ENCODE measurements at regions not wholly inside any gene's neighbourhood (a gene's known extent, or its start where the extent isn't known, plus 50 kb on each side); places are given as distances from the start of the nearest gene placed in this dataset.
A peak's percentile ranks its signal among the peaks of the same experiment; 100 is the strongest.

- DNase-seq (ENCODE audit: low read depth), result no peak
These were observed 52.8 kb upstream of the DHX15 start for GRCh38 chr4:24637173-24637572.

DNA sequence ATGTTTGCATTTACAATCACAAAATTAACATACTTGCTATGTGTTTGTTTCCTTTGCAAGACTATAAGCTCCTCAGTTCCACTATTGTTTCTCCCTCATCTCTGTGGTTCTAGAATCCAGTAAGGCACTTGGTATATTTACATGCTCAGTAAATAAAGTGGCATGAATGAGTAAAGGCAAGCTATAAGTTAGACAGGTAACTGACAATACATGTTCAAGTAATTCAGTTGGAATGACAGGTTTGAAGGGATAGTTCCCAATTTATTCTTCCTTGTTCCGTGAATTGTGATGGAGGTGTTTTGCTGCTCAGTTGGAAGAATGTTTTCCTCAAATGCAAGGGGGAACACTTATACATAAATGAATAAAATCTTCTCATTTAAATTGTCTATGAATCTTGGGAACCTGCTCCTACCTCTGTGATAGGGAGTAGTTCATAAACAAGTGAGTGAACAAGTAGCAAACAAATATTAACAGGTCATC, 54.1 kb upstream of the DHX15 start:
- DNase-seq (ENCODE audit: low read depth), result no peak

DNA sequence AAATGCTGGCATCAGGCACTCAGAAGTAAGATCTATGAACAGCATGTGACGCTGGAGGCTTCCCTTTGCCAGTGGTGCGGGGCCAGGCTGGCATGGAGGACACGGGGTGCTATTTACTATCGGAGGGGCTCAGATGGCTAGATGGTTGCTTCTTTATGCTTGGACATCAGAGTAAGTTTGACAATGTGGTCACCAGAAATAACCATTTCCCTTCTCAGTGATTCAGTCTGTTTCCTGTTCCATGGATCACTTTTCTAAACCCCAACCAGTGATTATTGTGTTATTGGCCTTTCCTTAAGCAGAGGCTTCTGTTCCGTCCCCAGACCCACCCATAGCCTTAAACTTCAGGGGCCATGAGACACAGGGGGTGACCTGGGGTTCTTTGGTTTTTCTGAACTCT, 55.4 kb upstream of the DHX15 start:
- no peak for DNase-seq (ENCODE audit: low read depth)

DNA sequence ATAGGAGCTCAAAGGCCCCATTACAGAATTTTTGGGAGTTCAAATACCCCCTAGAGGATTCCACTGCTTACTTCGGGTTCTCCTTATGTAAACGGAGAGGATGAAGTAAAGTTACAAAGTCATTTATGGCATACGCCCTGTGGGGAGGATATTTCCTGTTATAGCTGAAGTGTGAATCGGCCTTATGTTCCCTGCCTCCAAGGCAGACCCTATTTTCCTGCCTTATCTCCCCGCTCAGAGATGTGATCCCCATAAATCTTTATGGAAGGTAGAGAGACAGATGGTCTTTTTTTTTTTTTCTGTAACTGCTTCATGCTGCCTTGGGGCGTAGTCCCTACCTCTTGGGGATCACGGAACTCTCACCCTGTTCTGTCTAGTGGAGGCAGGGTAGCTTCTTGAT, 56.0 kb upstream of the DHX15 start:
- DNase-seq (ENCODE audit: low read depth), result no peak

DNA sequence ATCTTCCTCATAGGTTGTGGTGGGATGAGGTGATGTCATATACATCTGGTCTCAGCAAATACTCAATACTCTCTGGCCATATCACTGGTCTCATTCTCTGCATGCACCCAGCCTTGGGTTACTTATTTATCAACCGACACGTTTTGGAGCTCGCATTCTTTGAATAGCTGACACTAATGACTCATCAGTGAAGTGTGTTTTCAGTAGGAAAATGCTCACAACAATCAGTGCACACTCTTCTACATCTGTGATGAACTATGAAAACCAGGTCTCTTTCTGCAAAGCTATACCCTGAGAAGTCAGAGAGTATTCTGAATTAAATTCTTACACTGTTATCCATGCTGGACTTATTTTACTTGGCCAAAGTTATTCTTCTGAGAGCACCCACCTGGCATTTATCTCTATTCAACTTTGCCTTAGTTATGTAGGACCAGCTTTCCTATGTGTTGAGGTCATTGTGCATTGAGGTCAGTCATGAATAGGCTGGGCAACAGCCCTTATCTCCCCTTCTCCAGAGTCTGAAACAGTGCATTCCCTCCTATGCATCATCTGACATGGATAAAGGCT, 58.7 kb upstream of the DHX15 start:
- DNase-seq (ENCODE audit: low read depth), result no peak

- DNase-seq (ENCODE audit: low read depth), result peak; percentile 49
These were observed 59.6 kb upstream of the DHX15 start for GRCh38 chr4:24643774-24644520.

- no peak for DNase-seq (ENCODE audit: low read depth)
These were observed 60.8 kb upstream of the DHX15 start for GRCh38 chr4:24644983-24645764.

DNA sequence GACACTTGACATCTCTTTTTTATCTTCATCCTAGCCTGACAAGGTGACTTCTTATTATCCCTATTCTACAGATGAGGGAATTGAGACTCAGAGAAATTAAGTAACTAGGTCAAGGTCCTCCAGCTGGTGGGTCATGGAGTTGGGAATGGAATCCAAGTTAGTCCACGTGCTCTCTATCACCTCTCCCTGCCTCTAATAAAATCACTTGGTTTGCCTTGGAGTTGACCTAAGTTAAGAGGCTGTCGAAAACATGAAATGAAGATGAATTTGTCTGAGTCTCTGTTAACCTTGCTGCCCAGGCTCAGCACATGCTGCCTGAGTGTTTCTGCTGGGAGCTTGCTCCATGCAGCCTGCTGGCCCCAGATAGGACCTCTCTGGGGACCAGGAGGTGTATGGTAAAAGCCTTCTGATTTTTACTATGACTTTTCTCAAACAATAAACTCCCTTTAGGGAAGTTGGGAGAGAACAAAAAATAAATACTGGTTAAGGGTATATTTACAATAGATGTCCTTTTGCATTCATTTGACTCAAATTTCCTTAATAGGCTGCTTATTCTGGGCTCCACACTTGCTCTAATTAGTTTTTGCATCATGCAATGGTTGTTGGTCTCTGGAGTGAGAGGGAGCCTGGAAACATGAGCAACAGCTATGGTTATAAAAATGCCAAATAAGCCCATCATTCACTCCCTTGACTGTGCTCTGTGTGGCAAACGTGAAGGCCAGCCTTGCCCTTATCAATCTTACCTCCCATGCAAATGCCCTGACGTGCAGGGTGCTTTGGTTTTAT, 61.6 kb upstream of the DHX15 start:
- DNase-seq (ENCODE audit: low read depth), result no peak

DNA sequence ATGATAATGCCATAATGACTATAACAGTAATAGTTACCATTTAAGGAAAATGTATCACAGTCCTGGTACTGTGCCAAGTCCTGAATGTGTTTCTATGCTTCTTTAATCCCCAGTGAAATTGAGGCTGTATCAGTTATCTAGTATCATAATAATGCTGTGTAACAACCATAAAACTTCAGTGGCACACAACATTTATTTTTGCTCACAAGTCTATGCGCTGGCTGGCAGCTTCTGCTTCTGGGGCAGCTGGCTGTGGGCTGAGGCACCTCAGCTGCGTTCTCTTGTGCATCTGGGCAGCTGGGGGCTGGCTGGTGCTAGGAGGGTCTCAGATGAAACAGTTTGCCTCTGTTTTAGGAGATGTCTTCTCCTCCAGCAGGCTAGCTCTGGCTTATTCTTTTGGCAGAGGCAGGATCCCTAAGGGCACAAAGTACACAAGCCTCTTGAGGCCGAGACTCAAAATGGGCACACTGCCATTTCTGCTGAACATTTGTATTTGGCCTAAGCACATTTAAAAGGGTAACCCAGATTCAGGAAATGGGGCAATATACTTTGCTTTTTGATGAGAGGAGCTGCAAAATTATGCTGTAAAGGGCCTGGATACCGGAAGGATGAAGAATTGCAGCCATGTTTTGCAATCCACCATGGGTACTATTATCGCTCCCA, 62.6 kb upstream of the DHX15 start:
- DNase-seq (ENCODE audit: low read depth), result no peak

GRCh38 chr4:24650849-24651640, 66.7 kb upstream of the DHX15 start:
- DNase-seq (ENCODE audit: low read depth), result no peak

DNA sequence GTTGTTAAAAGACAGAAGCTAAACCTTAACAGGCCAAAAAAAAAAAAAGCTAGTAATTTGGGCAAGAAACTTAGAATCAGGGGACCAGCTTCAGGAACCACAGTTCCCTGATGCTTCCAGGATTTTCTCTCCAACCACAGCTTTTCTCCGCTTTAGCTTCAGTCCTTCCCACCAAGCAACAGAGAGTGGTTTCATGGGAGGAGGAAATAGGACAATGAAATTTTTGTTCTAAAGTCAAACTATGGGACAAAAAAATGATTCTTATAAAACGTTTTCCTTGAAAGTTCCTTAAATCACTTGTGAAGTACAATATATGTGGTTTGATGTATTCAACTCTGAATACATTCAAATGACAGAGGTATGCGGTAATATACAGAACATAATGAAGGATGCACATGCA, 71.0 kb upstream of the DHX15 start:
- DNase-seq (ENCODE audit: low read depth), result no peak

DNA sequence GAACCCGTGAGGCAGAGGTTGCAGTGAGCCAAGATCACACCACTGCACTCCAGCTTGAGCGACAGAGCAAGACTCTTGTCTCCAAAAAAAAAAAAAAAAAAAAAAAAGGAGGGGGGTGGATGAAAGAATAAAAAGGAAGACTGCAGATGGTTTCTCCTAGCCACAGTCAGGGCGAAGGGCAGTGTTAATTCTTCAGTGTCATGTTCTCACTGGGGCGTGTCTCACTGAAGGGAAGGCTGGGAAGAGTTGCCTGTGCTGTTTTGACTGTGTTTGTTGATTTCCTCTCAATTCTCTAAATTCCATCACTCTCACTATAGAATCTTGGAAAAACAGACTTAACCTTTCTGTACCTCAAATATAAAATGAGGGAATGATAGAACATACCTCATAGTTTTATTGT, 71.6 kb upstream of the DHX15 start:
- DNase-seq (ENCODE audit: low read depth), result no peak

- no peak for DNase-seq (ENCODE audit: low read depth)
These were observed 72.6 kb upstream of the DHX15 start for GRCh38 chr4:24656906-24657305.

GRCh38 chr4:24657768-24658617, 73.6 kb upstream of the DHX15 start:
- DNase-seq (ENCODE audit: low read depth), result peak; percentile 46

GRCh38 chr4:24659241-24659961, 75.0 kb upstream of the DHX15 start:
- peak; percentile 39 for DNase-seq (ENCODE audit: low read depth)

DNA sequence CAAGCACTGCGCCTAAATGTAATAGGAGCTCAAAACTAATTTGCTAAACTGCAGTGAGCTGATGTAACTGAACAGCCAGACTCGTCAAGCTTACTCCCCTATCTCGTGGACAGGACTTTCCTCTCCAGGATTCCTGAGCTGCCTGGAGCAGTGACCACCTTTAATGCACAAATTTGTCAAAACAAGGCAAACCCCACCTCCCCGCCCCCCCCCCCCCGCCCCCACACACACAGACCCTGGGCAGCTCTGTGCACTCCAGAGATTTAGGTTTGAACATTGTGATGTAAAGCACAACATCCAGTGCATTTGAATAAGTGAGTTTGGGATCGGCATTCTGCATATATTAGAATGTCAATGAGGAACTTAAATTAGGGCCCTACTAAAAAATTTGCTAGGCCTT, 77.7 kb upstream of the DHX15 start:
- no peak for DNase-seq (ENCODE audit: low read depth)

DNA sequence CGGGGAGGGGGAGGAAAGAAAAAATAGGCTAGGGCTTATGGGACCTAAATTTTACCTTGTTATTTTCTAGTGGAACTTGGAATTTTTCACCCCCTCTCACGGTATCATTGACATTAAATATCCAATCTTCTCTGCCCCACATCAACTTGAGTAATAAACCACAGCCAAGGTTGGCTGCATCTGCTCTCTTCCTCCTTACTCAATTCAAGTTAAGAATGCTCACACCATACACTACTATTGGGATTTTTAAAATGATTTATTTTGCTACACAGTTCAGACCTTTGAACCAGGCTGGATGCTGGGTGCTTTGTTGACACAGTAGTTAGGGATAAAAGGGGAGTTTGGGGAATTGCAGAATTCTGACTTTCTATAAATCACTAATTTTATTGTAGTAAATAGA, 78.2 kb upstream of the DHX15 start:
- DNase-seq (ENCODE audit: low read depth), result no peak

GRCh38 chr4:24664956-24665355, 80.6 kb upstream of the DHX15 start:
- DNase-seq (ENCODE audit: low read depth), result peak; percentile 77

DNA sequence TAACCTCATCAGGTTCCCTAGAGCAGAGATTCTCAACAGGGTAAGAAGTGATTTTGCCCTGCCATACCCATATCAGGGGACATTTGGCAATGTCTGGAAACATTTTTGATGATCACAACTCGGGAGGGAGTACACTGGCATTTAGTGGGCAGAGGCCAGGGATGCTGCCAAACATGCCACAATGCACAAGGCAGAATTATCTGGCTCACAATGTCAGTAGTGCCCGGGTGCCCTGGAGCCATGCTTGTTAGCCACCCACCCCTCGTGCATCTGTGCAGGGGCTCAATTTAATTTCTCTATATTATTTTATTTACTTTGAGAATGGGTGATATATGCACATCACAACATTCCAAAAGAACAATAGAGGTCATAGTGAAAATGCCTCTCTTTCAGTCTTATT, 82.0 kb upstream of the DHX15 start:
- no peak for DNase-seq (ENCODE audit: low read depth)

Measured in fibroblast of gingiva (primary cell).